HuH-7 (cell line): ENCODE measurements at regions not wholly inside any gene's neighbourhood (a gene's known extent, or its start where the extent isn't known, plus 50 kb on each side); places are given as distances from the start of the nearest gene placed in this dataset.

Experiments
- DNase-seq: peaks from one replicate; pipeline ENCODE4 v3.0.0; 2011; ENCODE audit warnings: low spot score

GRCh38 chr1:170219163-170219562 is 73.4 kb downstream of the NTMT2 start:
- DNase-seq, result no peak

- DNase-seq, result peak; percentile 1
Measured at GRCh38 chr1:170221031-170221430, 75.3 kb downstream of the NTMT2 start.

- DNase-seq, result no peak
Measured at GRCh38 chr1:170221495-170221894, 75.7 kb downstream of the NTMT2 start.

GRCh38 chr1:170224469-170224868 is 78.7 kb downstream of the NTMT2 start:
- DNase-seq, result no peak

- no peak for DNase-seq
Measured at GRCh38 chr1:170225781-170226530, 80.2 kb downstream of the NTMT2 start.

GRCh38 chr1:170226767-170227166 is 81.0 kb downstream of the NTMT2 start:
- no peak for DNase-seq

- no peak for DNase-seq
Measured at GRCh38 chr1:170230323-170230722, 84.6 kb downstream of the NTMT2 start.

- no peak for DNase-seq
Measured at GRCh38 chr1:170231662-170232061, 85.9 kb downstream of the NTMT2 start.

- DNase-seq, result no peak
Measured at GRCh38 chr1:170238704-170239391, 93.1 kb downstream of the NTMT2 start.

- no peak for DNase-seq
Measured at GRCh38 chr1:170239445-170239844, 93.7 kb downstream of the NTMT2 start.

- DNase-seq, result no peak
Measured at GRCh38 chr1:170240409-170240808, 94.7 kb downstream of the NTMT2 start.

GRCh38 chr1:170241266-170241851 is 95.6 kb downstream of the NTMT2 start:
- DNase-seq, result no peak

GRCh38 chr1:170247751-170248521 is 102.2 kb downstream of the NTMT2 start:
- DNase-seq, result no peak

- no peak for DNase-seq
Measured at GRCh38 chr1:170250531-170251276, 104.9 kb downstream of the NTMT2 start.

- no peak for DNase-seq
Measured at GRCh38 chr1:170252851-170253579, 107.3 kb downstream of the NTMT2 start.

- no peak for DNase-seq
Measured at GRCh38 chr1:170254371-170254770, 108.6 kb downstream of the NTMT2 start.

- no peak for DNase-seq
Measured at GRCh38 chr1:170261669-170262068, 115.9 kb downstream of the NTMT2 start.

- DNase-seq, result no peak
Measured at GRCh38 chr1:170262276-170262939, 116.6 kb downstream of the NTMT2 start.

- no peak for DNase-seq
Measured at GRCh38 chr1:170265234-170265633, 119.5 kb downstream of the NTMT2 start.

GRCh38 chr1:170267317-170267716 is 121.6 kb downstream of the NTMT2 start:
- DNase-seq, result no peak
